H1 (cell line): ENCODE measurements at regions not wholly inside any gene's neighbourhood (a gene's known extent, or its start where the extent isn't known, plus 50 kb on each side); places are given as distances from the start of the nearest gene placed in this dataset.

Experiments
- ATF2 ChIP-seq: IDR thresholded peaks from 2 replicates; pipeline ENCODE4 v1.6.1; 2012; ENCODE audit warnings: low read length, inconsistent platforms
- CHD1 ChIP-seq: IDR thresholded peaks from 2 replicates; pipeline ENCODE4 v1.6.1; 2012; ENCODE audit warnings: low read depth, low read length, improper control_type of control experiment
- CTCF ChIP-seq, 3 experiments: IDR thresholded peaks; 1 replicate in 2 of 3; 2 replicates in 1 of 3; pipeline versions ENCODE4 v1.5.1 to v1.6.1; 2011; ENCODE audit warnings: low read length in 3 of 3, mild to moderate bottlenecking in 3 of 3, inconsistent platforms in 2 of 3, low read depth in 1 of 3, moderate library complexity in 1 of 3; ENCODE audit not compliant: insufficient read depth in 1 of 3; ENCODE audit errors: control extremely low read depth in 1 of 3
- POLR2AphosphoS5 ChIP-seq: IDR thresholded peaks from 2 replicates; pipeline ENCODE4 v1.6.1; 2011; ENCODE audit warnings: low read depth, low read length
- SUZ12 ChIP-seq: fragments of 200-600 bp; sonication (generic); IDR thresholded peaks from 2 replicates; pipeline ENCODE4 v1.6.1; 2012; ENCODE audit warnings: mild to moderate bottlenecking, inconsistent platforms, low read length, moderate library complexity, mixed read lengths

GRCh38 chr1:37292789-37293188 is 181.6 kb upstream of the ZC3H12A start:
- TF ChIP-seq POLR2AphosphoS5 (no peak), CHD1 (no peak), ATF2 (no peak), CTCF (IDR thresholded peaks at IDR 0.05; ENCODE audit: control extremely low read depth in 1 of 3, insufficient read depth in 1 of 3, low read depth in 1 of 3, low read length in 3 of 3) (no peak), SUZ12 (no peak)
